ENCODE measurements at regions not wholly inside any gene's neighbourhood (a gene's known extent, or its start where the extent isn't known, plus 50 kb on each side); places are given as distances from the start of the nearest gene placed in this dataset.

DNA sequence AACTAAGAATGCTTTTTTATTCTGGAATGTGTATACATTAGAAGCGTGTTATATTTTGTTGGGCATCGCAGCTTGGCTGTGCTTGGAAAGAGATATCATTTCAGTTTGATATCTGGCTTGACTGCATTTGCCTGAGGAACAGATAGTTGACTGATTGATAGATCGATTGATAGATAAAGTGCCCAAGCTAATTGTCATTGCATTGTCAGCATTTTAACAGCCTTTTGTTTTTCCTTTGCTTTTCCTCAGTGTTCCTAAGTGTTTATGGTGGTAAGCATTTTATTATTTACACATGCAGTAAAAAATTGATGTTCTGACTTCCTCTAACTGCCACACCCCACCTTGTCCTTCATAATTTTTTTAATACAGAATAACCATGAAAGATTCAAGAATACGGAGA is 180.9 kb upstream of the GRIK2 start:
- Histone ChIP-seq H3K79me2 (ENCODE audit: insufficient read depth, low read length) (no peaks in the 10 kb centered on the region), H3K23ac (ENCODE audit: insufficient read length, low read depth, low read length) (no peak overlapping the region), H3K18ac (ENCODE audit: insufficient read length, low read depth, low read length) (no peak overlapping the region), H3K79me1 (ENCODE audit: insufficient read depth, low read depth, low read length, poor library complexity, severe bottlenecking) (no peaks in the 10 kb centered on the region), H2AK5ac (ENCODE audit: insufficient read length, low read length) (no peak overlapping the region), H3K27me3 (ENCODE audit: insufficient read depth, low read length) (no peaks in the 10 kb centered on the region), H3T11ph (ENCODE audit: low read length) (no peak overlapping the region), H4K20me1 (ENCODE audit: control insufficient read depth, insufficient read depth, insufficient read length) (no peaks in the 10 kb centered on the region), H3K23me2 (ENCODE audit: insufficient read length, low read depth, low read length, poor library complexity, severe bottlenecking) (no peaks in the 10 kb centered on the region), H3K9ac (ENCODE audit: extremely low read depth, insufficient read length, low read length) (no peak overlapping the region), H4K91ac (ENCODE audit: insufficient read length, low read depth, low read length) (no peak overlapping the region), H3K4ac (ENCODE audit: low read depth, low read length) (no peak overlapping the region), H2BK120ac (ENCODE audit: low read depth, low read length, poor library complexity, severe bottlenecking) (no peak overlapping the region), H2AFZ (ENCODE audit: low read length) (no peak overlapping the region), H3K9me3 (ENCODE audit: control insufficient read depth, low read depth, low read length) (no peaks in the 10 kb centered on the region), H2BK12ac (ENCODE audit: insufficient read length, low read depth, low read length) (no peak overlapping the region), H3K56ac (ENCODE audit: insufficient read length, low read depth, low read length) (no peak overlapping the region), H4K5ac (ENCODE audit: insufficient read length, low read depth, low read length) (no peak overlapping the region), H3K4me1 (ENCODE audit: insufficient read depth, low read length) (no peaks in the 10 kb centered on the region), H2BK5ac (ENCODE audit: insufficient read length, low read length) (no peak overlapping the region), H3K14ac (ENCODE audit: insufficient read depth, low read length) (no peak overlapping the region), H4K8ac (replicated peaks; ENCODE audit: insufficient read length, low read depth, low read length) (no peak overlapping the region), H3K4me2 (ENCODE audit: insufficient read depth, insufficient read length, low read length) (no peak overlapping the region), H3K27ac (ENCODE audit: insufficient read length, low read depth, low read length) (no peak overlapping the region), H2BK20ac (ENCODE audit: low read depth, low read length, poor library complexity, severe bottlenecking) (no peak overlapping the region), H2BK15ac (ENCODE audit: low read depth, low read length) (no peak overlapping the region)
- Mint-ChIP-seq H3K4me3 (no peak overlapping the region), H3K9me3 (no peaks in the 10 kb centered on the region), H3K36me3 (ENCODE audit: insufficient read depth in 1 of 3, low read depth in 3 of 3) (no peaks in the 10 kb centered on the region), H3K27me3 (ENCODE audit: low read depth) (no peaks in the 10 kb centered on the region), H3K27ac (no peak overlapping the region), H3K4me1 (no peaks in the 10 kb centered on the region)
- no peak for DNase-seq
- TF ChIP-seq, protein P1, sequence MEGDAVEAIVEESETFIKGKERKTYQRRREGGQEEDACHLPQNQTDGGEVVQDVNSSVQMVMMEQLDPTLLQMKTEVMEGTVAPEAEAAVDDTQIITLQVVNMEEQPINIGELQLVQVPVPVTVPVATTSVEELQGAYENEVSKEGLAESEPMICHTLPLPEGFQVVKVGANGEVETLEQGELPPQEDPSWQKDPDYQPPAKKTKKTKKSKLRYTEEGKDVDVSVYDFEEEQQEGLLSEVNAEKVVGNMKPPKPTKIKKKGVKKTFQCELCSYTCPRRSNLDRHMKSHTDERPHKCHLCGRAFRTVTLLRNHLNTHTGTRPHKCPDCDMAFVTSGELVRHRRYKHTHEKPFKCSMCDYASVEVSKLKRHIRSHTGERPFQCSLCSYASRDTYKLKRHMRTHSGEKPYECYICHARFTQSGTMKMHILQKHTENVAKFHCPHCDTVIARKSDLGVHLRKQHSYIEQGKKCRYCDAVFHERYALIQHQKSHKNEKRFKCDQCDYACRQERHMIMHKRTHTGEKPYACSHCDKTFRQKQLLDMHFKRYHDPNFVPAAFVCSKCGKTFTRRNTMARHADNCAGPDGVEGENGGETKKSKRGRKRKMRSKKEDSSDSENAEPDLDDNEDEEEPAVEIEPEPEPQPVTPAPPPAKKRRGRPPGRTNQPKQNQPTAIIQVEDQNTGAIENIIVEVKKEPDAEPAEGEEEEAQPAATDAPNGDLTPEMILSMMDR (conservative IDR thresholded peaks at IDR 0.05), result no peak
- WGBS (ENCODE audit: extremely low coverage, insufficient read length, low lambda C conversion rate), result no CpG with 5 or more reads among the region's 4 CpGs

Measured in H9 (cell line).